CD4-positive, alpha-beta T cell treated with Interferon alpha-2 for 1 hour (primary cell): ENCODE measurements at regions not wholly inside any gene's neighbourhood (a gene's known extent, or its start where the extent isn't known, plus 50 kb on each side); places are given as distances from the start of the nearest gene placed in this dataset.
"Not testable (repeated sequence)": the region's sequence is repeated elsewhere in the genome, so short reads cannot be mapped to it uniquely, and the experiment has no call there.

Source experiments
- DNase-seq, 2 donors: peaks; one replicate each; pipeline ENCODE4 v3.0.0-alpha.2; 2020 to 2022

GRCh38 chr6:92008757-92009502, 1410.4 kb downstream of the EPHA7 start:
- DNase-seq, result no peak

DNA sequence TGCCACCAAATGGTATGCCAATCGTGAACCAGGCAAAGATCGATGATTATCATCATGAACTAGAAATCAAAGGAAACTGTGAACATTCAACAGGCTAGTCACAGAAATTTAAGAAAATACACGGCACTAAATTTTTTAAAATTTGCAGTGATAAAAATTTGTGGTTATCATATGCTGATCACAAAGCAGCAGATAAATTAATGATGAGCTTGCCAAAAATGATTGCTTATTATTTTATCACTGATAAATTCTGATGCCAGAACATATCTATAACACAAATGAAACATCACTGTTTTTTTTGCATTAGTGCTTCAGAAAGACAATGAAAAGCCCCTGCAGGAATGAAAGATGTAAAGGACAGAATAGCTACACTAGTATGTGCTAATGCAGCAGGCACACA, 1413.2 kb upstream of the MAP3K7 start:
- no peak for DNase-seq

- DNase-seq, result no peak
Observed at GRCh38 chr6:91994787-91995186, 1407.9 kb upstream of the MAP3K7 start.

- DNase-seq, result no peak
Observed at GRCh38 chr6:91982559-91982958, 1395.7 kb upstream of the MAP3K7 start.

DNA sequence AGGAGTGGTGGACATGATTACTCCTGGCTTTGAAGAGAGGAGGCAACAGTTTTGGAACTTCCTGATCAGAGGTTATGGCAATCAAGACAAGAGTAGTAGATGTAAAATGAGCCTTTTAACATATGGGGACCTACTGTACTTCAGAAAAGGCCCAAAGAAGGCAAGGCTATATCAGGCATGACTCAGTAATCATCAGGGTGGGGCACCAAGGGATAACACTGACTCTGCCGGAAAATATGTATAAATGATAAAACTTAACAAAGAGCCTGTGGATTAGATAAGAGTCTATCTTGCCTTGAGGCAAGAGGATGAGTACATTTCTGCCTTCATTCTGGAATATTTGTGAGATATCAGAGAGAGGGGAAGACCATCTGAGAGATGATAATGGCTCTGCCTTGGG, 1389.9 kb upstream of the MAP3K7 start:
- no peak for DNase-seq

DNA sequence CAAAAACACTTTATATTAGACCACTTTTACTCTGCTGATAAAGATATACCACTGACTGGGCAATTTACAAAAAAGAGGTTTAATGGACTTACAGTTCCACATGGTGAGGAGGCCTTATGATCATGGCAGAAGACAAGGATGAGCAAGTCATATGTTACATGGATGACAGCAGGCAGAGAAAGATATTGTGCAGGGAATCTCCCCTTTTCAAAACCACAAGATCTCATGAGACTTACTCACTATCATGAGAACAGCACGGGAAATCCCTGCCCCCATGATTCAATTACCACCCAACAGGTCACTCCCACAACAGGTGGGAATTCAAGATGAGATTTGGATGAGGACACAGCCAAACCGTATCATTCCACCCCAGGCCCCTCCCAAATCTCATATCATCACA, 1383.8 kb upstream of the MAP3K7 start:
- no peak for DNase-seq

DNA sequence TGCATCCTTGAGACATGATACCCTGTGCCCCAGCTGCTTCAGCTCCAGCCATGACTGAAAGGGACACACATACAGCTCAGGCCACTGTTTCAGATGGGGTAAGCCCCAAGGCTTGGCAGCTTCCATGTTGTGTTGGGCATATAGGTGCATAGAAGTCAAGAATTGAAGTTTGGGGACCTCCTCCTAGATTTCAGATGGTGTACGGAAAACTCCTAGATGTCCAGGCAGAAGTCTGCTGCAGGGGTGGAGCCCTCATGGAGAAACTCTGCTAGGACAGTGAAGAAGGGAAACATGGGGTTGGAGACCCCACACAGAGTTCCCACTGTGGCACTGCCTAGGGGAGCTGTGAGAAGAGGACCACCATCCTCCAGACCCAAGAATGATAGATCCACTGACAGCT, 1379.0 kb upstream of the MAP3K7 start:
- DNase-seq, result no peak

DNA sequence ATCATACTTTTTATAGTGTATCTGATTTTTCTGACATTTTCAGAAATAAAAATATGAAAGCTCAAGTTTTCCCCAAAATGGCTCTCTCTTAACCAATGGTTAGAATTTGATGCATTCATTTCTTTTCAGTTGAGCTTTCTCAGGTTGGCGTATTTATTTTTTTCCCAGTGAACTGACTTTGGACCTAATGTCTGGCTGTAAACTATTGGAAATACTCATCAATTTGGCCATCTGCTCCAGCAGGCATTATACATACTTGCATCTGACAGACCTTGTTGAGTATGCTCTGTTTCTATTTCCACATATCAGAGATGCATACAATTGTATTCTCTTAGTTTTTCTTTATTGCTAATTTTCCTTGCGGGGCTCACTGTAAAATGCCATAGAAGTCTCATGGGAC, 1374.8 kb upstream of the MAP3K7 start:
- DNase-seq, result no peak

GRCh38 chr6:91961236-91961635, 1374.4 kb upstream of the MAP3K7 start:
- no peak for DNase-seq

GRCh38 chr6:91941838-91942237, 1355.0 kb upstream of the MAP3K7 start:
- no peak for DNase-seq

- no peak for DNase-seq
Observed at GRCh38 chr6:91940801-91941200, 1353.9 kb upstream of the MAP3K7 start.

- no peak for DNase-seq
Observed at GRCh38 chr6:91926827-91927226, 1340.0 kb upstream of the MAP3K7 start.

DNA sequence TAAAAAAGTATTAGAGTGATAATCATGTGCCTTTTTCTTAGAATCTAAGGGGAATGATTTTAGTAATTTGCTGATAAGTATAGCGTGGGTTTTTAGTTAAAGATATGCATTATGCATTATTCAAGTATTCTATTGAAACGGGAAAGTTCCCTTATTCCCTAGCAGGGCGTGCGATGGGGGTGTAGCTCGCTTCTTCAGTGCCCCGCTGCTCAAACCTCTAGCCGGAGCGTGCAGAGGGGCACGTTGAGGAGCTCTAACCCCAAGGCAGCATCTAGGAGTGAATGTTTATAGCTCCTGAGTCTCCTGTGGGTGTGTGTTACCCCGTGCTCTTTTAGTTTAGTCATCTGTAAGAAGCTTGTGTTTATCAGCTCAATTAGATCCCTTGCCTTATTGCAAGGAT, 1339.5 kb upstream of the MAP3K7 start:
- DNase-seq, result no peak

DNA sequence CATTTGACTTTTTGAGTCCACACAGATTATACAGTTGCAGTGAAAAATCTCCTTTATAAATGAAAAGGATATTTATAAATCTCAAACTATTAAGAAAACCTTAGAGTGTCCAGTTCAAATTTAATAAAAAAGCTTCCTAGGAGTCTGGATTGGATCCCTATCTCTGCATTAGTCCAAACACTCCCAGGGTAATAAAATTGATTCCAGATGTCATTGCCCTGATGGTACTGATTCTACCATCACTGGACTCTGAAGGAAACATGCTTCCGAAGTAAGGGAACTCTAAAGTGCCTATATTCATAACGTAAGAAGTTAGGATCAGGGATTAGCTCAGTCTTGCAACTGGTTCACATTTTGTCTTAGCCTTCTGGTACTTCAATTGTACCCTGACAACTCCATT, 1325.1 kb upstream of the MAP3K7 start:
- DNase-seq, result no peak

- no peak for DNase-seq
Observed at GRCh38 chr6:91904586-91905164, 1317.8 kb upstream of the MAP3K7 start.

- no peak for DNase-seq
Observed at GRCh38 chr6:91895599-91896285, 1308.9 kb upstream of the MAP3K7 start.

GRCh38 chr6:91886183-91886795, 1299.4 kb upstream of the MAP3K7 start:
- peak in 1 of 2 donors; percentile 3 for DNase-seq

DNA sequence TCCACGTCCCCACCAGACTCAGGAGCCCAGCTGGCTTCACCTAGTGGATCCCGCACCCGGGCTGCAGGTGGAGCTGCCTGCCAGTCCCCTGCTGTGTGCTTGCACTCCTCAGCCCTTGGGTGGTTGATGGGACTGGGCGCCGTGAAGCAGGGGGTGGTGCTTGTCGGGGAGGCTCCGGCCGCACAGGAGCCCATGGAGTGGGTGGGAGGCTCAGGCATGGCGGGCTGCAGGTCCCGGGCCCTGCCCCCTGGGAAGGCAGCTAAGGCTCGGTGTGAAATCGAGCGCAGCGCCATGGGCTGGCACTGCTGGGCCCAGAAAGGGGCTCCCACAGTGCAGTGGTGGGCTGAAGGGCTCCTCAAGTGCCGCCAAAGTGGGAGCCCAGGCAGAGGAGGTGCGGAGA, 1294.9 kb upstream of the MAP3K7 start:
- not testable (repeated sequence) for DNase-seq

DNA sequence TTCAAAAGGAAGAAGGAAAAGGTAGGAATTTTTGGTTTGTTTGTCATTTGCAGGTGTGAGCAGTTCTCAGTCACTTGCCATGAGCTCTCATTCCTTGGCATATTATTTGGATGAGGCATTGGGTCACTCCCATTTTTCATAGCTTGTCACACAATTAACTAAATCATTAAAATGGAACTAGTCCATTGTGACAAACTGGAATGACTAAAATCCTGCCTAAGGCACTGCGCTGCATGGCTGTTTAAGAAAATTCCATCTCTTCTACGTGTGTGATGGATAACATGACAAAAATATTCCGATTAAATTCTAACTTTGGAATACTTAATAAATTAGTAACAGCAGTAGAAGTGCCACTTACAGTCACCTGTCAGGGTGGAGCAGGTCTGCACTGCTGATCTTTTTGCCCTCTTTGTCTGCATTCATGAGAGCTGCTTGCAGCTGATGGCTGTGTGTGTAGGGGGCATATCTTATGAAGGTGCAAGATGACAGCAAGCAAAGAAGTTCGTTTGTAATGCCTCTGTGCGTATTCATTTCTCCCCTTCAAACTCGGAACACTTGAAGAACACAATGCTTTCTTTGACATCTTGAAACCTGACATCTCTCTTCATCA, 1292.6 kb upstream of the MAP3K7 start:
- no peak for DNase-seq

DNA sequence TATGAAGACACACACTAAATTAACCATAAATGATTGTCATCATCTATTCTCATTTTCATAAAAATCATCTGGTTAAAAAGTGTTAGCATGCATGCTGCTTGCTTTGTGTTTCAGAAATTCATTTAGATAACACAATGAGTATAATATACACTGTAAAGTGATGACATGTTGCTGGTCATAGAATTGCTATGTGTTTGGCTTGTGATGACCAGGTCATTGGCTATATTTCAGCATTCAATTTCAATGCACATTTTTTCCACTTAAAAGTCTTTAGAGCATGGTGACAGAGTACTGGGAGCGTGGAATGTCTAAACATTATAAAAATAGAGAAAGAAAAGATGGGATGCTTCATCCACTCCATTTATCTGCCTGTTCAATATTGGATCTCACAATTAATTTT, 1291.1 kb upstream of the MAP3K7 start:
- no peak for DNase-seq

- DNase-seq, result no peak
Observed at GRCh38 chr6:91874971-91875370, 1288.1 kb upstream of the MAP3K7 start.

DNA sequence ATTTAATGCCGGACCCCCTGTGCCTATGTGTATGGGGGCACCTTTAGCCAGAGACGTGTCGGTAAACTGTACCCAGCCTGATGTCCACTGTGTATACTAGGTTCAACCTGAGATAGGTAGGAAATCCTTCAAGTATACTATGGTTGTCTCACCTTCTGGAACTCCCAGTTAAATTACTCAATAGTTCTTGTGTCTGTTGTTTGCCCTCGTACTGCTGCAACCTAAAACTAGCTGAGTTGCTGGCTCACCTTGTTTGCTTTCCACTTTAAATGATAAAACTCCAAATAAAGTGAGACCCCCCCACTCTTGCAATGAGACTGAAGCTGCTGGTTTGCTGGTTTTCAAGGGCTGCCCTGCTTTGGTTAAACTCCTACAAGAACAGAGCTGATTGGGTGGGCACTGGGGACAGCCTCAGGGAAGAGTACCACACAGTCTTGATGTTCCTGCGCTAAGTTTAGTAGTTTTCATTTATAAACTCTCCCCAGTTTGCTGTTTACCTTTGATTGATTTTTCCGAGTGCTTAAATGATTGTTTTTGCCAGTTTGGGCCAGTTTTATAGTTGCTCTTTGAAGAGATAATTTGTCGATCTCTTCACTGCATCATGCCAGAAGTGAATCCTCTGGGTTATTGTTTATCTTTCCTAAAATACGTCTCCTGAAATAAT, 1281.8 kb upstream of the MAP3K7 start:
- DNase-seq, result no peak

DNA sequence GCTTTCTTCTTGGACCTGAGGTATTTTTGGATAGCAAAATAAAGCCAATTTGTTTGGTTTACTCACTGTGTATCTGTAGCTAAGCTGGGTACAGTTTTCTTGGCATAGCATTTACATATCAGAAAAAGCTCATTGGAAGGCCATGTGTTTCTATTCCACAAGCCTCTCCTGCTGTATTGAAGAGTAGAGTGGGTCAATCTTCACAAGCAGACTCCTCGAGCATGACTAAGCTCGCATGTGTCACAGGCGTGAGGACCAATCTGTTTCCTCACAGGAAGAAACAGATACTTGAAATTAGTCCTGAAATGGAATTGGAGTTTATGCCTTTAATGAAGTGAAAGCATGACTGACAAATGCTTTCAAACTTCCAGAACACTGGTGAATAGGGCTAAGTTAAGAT, 1279.0 kb upstream of the MAP3K7 start:
- DNase-seq, result no peak
